ENCODE measurements at regions not wholly inside any gene's neighbourhood (a gene's known extent, or its start where the extent isn't known, plus 50 kb on each side); places are given as distances from the start of the nearest gene placed in this dataset.

- no peak for DNase-seq
These were observed 55.5 kb downstream of the GSPT2 start for GRCh38 chrX:51798701-51799100.

GRCh38 chrX:51802917-51803688 lies 59.9 kb downstream of the GSPT2 start:
- DNase-seq, result peak; percentile 48

GRCh38 chrX:51803833-51804232 lies 60.6 kb downstream of the GSPT2 start:
- DNase-seq, result no peak

- no peak for DNase-seq
These were observed 61.5 kb downstream of the GSPT2 start for GRCh38 chrX:51804741-51805140.

GRCh38 chrX:51813886-51814460 lies 70.7 kb downstream of the GSPT2 start:
- DNase-seq, result no peak

GRCh38 chrX:51824061-51824460 lies 69.4 kb upstream of the MAGED1 start:
- DNase-seq, result no peak

GRCh38 chrX:51825436-51825835 lies 68.0 kb upstream of the MAGED1 start:
- no peak for DNase-seq

GRCh38 chrX:51834076-51834475 lies 59.3 kb upstream of the MAGED1 start:
- DNase-seq, result no peak

GRCh38 chrX:51836823-51837222 lies 56.6 kb upstream of the MAGED1 start:
- DNase-seq, result no peak

GRCh38 chrX:51837451-51837850 lies 56.0 kb upstream of the MAGED1 start:
- no peak for DNase-seq

GRCh38 chrX:51837921-51838320 lies 55.5 kb upstream of the MAGED1 start:
- DNase-seq, result no peak
